K562 (cell line): ENCODE measurements at regions not wholly inside any gene's neighbourhood (a gene's known extent, or its start where the extent isn't known, plus 50 kb on each side); places are given as distances from the start of the nearest gene placed in this dataset.
A peak's percentile ranks its signal among the peaks of the same experiment; 100 is the strongest.

Experiments
- ASH1L ChIP-seq: fragments of 450-650 bp; IDR thresholded peaks from 2 replicates; pipeline ENCODE4 v1.6.1; 2018; ENCODE audit warnings: borderline replicate concordance, mild to moderate bottlenecking, low read depth; ENCODE audit not compliant: partially characterized antibody
- CREM ChIP-seq: IDR thresholded peaks from 2 replicates; pipeline ENCODE4 v1.6.1; 2014; ENCODE audit warnings: antibody characterized with exemption, low read depth
- CTBP1 ChIP-seq: fragments of 450-650 bp; IDR thresholded peaks from 2 replicates; pipeline ENCODE4 v1.6.1; 2016; ENCODE audit warnings: borderline replicate concordance
- CTCF ChIP-seq, 3 experiments: IDR thresholded peaks in 2 of 3; conservative IDR thresholded peaks in 1 of 3; 2 replicates each; pipeline ENCODE4 v1.5.1; 2011 to 2012; ENCODE audit warnings: low read length in 3 of 3, mild to moderate bottlenecking in 3 of 3, control low read depth in 2 of 3, improper control_type of control experiment in 1 of 3, inconsistent platforms in 1 of 3, low read depth in 1 of 3, mixed read lengths in 1 of 3, moderate library complexity in 1 of 3; ENCODE audit not compliant: insufficient read depth in 2 of 3
- CXXC5 ChIP-seq: fragments of 250-450 bp; sonication (Bioruptor Pico); IDR thresholded peaks from 2 replicates; pipeline ENCODE4 v1.8.0; 2022; ENCODE audit warnings: inconsistent platforms, mild to moderate bottlenecking, moderate library complexity
- EHMT2 ChIP-seq: fragments of 450-650 bp; IDR thresholded peaks from 2 replicates; pipeline ENCODE4 v1.6.1; 2018; ENCODE audit warnings: antibody characterized with exemption
- ELF4 ChIP-seq: fragments of 450-650 bp; formaldehyde crosslinking; IDR thresholded peaks from 2 replicates; pipeline ENCODE4 v1.4.0; 2022; ENCODE audit warnings: missing genetic modification characterization
- KDM2B ChIP-seq: fragments of 250-450 bp; sonication (Bioruptor Pico); IDR thresholded peaks from 2 replicates; pipeline ENCODE4 v1.8.0; 2021; ENCODE audit warnings: mild to moderate bottlenecking, moderate library complexity
- MAFF ChIP-seq: IDR thresholded peaks from 2 replicates; pipeline ENCODE4 v1.6.1; 2012; ENCODE audit warnings: low read length, improper control_type of control experiment
- MGA ChIP-seq: fragments of 450-650 bp; IDR thresholded peaks from 2 replicates; pipeline ENCODE4 v1.6.1; 2016; ENCODE audit warnings: mild to moderate bottlenecking, moderate library complexity
- MYC ChIP-seq, 2 experiments: fragments of 250-450 bp in 1 of 2; sonication (Bioruptor Pico) in 1 of 2; IDR thresholded peaks; 2 replicates each; pipeline versions ENCODE4 v1.5.1 to v1.6.1; 2012 to 2021; ENCODE audit warnings: low read depth in 2 of 2, borderline replicate concordance in 1 of 2, improper control_type of control experiment in 1 of 2, low read length in 1 of 2, mild to moderate bottlenecking in 1 of 2, moderate library complexity in 1 of 2
- NR4A1 ChIP-seq, 2 experiments: fragments of 250-450 bp in 1 of 2; fragments of 450-650 bp in 1 of 2; sonication (Bioruptor Pico) in 1 of 2; IDR thresholded peaks; 2 replicates each; pipeline versions ENCODE4 v1.4.0 to v1.6.1; 2016 to 2020; ENCODE audit warnings: mild to moderate bottlenecking in 2 of 2, missing compliant biosample characterization in 1 of 2, missing genetic modification characterization in 1 of 2, moderate library complexity in 1 of 2
- RB1 ChIP-seq: fragments of 450-650 bp; IDR thresholded peaks from 2 replicates; pipeline ENCODE4 v1.6.1; 2017; ENCODE audit warnings: low read depth, mild to moderate bottlenecking
- TCF3 ChIP-seq: sonication (generic); formaldehyde crosslinking; IDR thresholded peaks from 2 replicates; pipeline ENCODE4 v1.4.0; 2020; ENCODE audit warnings: mild to moderate bottlenecking, missing genetic modification reagents
- ZFP36 ChIP-seq: fragments of 150-350 bp; IDR thresholded peaks from 2 replicates; pipeline ENCODE4 v1.6.1; 2018; ENCODE audit warnings: low read length, low read depth; ENCODE audit not compliant: partially characterized antibody

GRCh38 chr17:33964344-33964979, 290.6 kb upstream of the CCL2 start (continued):
- TF ChIP-seq MGA = peak; percentile 92
- TF ChIP-seq ZFP36 = no peak
- TF ChIP-seq MAFF = no peak
- TF ChIP-seq TCF3 (CRISPR knock-in tag) = no peak
- no peak for TF ChIP-seq KDM2B (CRISPR knock-in tag)
- TF ChIP-seq RB1 = peak; percentile 18; the same call in 1 of the 2 replicates
- 0 out of 2 replicates have a peak, but pooled peaks have one; percentile 60 for TF ChIP-seq ELF4 (CRISPR knock-in tag)
- TF ChIP-seq CTBP1 = peak; percentile 91
- TF ChIP-seq CXXC5 (CRISPR knock-in tag) = peak; percentile 56
- TF ChIP-seq MYC (IDR thresholded peaks at IDR 0.05; ENCODE audit: low read depth, low read length) = peak; percentile 64
- no peak for TF ChIP-seq MYC (CRISPR knock-in tag; IDR thresholded peaks at IDR 0.05; ENCODE audit: borderline replicate concordance, low read depth)
- TF ChIP-seq NR4A1 (CRISPR knock-in tag; IDR thresholded peaks at IDR 0.05) = no peak
- TF ChIP-seq NR4A1 (tag; IDR thresholded peaks at IDR 0.05) = peak; percentile 33; the same call in 1 of the 2 replicates
- peak; percentile 56 for TF ChIP-seq ASH1L
- peak; percentile 38; the same call in 1 of the 2 replicates for TF ChIP-seq CREM
- TF ChIP-seq CTCF (IDR thresholded peaks at IDR 0.05 in 2 of 3, conservative IDR thresholded peaks at IDR 0.05 in 1 of 3; ENCODE audit: insufficient read depth in 2 of 3, low read depth in 1 of 3, low read length in 3 of 3) = peak; percentile 33 to 55 (median 48); a peak in 4 of 6 replicates
- TF ChIP-seq EHMT2 = peak; percentile 28; the same call in 1 of the 2 replicates
